Dendritic cell treated with granulocyte-macrophage colony-stimulating factor and Interleukin-4, amounts not matched to agents 40 ng/mL and 50 ng/mL, for 4 days (primary cell): ENCODE measurements at regions not wholly inside any gene's neighbourhood (a gene's known extent, or its start where the extent isn't known, plus 50 kb on each side); places are given as distances from the start of the nearest gene placed in this dataset.

ENCODE experiments used
- H3K27ac Mint-ChIP-seq: one replicate; pipeline ENCODE4 v1.8.0; 2022; ENCODE audit warnings: mild to moderate bottlenecking, mixed read lengths
- H3K27me3 Mint-ChIP-seq: one replicate; pipeline ENCODE4 v1.8.0; 2022; ENCODE audit warnings: mild to moderate bottlenecking, mixed read lengths
- H3K36me3 Mint-ChIP-seq: one replicate; pipeline ENCODE4 v1.8.0; 2022; ENCODE audit warnings: low read depth, mixed read lengths
- H3K4me1 Mint-ChIP-seq: one replicate; pipeline ENCODE4 v1.8.0; 2022; ENCODE audit warnings: low read depth, mixed read lengths
- H3K4me3 Mint-ChIP-seq: one replicate; pipeline ENCODE4 v1.8.0; 2022; ENCODE audit warnings: mild to moderate bottlenecking, moderate library complexity, mixed read lengths
- H3K9me3 Mint-ChIP-seq: one replicate; pipeline ENCODE4 v1.8.0; 2022; ENCODE audit warnings: mixed read lengths
- intact Hi-C: fragments of 100-400 bp; cut with micrococcal nuclease; formaldehyde crosslinking; loops from one replicate; pipeline ENCODE4 v1.15.0; 2022

DNA sequence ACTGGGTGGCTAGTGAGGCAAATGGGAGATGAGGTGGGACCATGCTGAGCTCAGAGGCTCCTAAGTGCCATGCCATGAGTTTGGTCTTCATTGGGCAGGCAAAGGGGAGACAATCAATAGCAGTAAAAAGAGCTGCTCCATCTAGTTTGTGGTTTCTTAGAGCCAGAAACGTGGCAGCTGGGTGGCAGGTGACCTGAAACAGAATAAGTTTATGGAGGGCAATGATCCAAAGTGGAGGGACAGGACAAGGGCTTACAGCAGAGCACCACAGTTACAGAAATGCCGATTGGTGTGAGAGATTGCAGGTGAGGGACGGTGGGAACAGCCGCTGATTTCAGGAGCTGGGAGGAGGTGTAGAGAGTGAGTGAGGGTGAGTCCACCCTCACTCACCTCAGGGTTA, 237.0 kb downstream of the LPIN1 start:
- intact Hi-C loops: no loop called here
- no peak overlapping the region for H3K4me3 Mint-ChIP-seq
- peaks cover 6% of the 10 kb centered on the region for H3K4me1 Mint-ChIP-seq
- no peaks in the 10 kb centered on the region for H3K36me3 Mint-ChIP-seq
- peaks cover 17% of the 10 kb centered on the region for H3K27me3 Mint-ChIP-seq
- no peaks in the 10 kb centered on the region for H3K9me3 Mint-ChIP-seq
- H3K27ac Mint-ChIP-seq: no peak overlapping the region

GRCh38 chr2:11983870-11984269, 237.4 kb downstream of the LPIN1 start:
- no peaks in the 10 kb centered on the region for H3K36me3 Mint-ChIP-seq

DNA sequence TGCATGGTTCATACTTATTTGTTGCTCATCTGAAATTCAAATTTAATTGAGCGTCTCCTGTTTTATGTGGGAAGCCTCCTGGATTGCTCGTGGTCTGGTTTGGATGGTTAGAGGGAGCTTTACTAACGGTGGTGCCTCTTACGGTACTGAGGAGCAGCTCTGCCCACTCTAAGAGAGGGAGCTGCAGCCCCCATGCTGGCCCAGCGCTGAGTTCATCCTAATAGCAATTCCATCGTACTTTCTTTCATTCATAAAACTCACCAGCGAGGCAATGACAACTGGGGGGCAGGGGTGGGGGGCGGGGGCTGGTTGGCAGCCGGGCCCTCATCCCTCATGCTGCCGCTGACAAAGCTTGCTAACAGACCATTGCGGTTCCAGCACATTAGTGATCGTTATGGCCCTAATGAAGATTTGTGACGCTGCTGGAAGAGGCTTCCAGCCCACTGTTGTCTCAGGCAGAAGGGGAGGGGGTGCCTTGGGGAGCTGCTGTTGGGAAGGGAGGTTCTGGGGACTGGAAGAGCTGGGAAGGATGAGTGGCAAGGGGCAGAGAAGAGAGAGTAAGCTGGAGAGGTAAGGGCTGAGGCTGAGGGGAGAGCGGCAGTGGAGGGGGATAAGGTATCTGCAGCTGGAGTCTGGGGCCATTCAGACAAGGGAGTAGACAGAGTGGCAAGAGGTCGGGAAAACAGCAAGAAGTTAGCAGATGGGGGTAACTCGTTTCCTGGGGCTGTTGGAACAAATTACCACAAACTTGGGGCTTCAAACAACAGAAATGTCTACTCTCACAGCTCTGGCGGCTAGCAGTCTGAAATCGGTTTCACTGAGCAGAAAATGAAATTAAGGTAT, 238.1 kb downstream of the LPIN1 start:
- intact Hi-C loops: no loop called here

More at GRCh38 chr2:11983870-11984269, 237.4 kb downstream of the LPIN1 start:
- Mint-ChIP-seq H3K4me1 (peaks cover 6% of the 10 kb centered on the region), H3K4me3 (no peak overlapping the region), H3K27me3 (peaks cover 17% of the 10 kb centered on the region), H3K27ac (no peak overlapping the region), H3K9me3 (no peaks in the 10 kb centered on the region)
- intact Hi-C loops: no loop called here

DNA sequence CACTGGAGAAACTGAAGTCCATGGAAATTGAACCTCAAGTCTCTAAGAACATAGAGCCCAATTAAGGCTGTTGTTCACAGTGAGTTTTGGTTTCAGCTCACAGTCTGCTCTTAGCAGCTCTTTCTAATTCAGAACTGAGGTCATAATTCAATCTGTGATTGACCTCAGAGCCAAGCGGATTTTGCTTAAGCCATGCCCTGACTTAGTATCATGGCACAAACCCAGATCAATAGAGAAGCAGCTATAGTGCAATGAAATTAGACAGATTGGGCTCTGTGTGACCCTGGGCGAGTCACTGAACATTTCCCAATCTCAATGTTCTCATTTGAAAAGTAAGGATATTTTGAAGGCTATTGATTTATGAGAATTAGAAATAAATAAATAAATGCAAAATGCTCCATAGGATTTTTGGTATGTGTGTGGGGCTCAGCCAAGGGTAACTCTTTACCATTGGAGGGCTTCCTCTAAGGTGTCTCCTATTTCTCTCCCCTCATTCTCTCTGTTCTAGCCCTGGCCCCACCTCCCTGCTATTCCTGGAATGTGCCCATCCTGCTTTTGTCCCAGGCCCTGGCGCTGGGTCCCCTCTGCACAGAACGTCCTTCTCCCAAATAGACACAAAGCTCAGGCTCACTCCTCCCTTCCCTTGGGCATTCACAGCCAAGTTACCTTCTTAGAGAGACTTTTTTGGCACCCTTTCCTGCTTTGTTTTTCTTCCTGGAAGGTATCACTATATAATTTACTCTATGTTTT, 239.6 kb downstream of the LPIN1 start:
- H3K9me3 Mint-ChIP-seq: no peaks in the 10 kb centered on the region
- no peak overlapping the region for H3K4me3 Mint-ChIP-seq
- intact Hi-C loops: no loop called here
- H3K36me3 Mint-ChIP-seq: no peaks in the 10 kb centered on the region
- H3K27me3 Mint-ChIP-seq: peaks cover 18% of the 10 kb centered on the region
- H3K4me1 Mint-ChIP-seq: peaks cover 14% of the 10 kb centered on the region
- H3K27ac Mint-ChIP-seq: no peak overlapping the region

More for the DNA sequence above, 238.1 kb downstream of the LPIN1 start:
- no peaks in the 10 kb centered on the region for H3K36me3 Mint-ChIP-seq
- H3K4me1 Mint-ChIP-seq: peaks cover 6% of the 10 kb centered on the region
- H3K27me3 Mint-ChIP-seq: peaks cover 18% of the 10 kb centered on the region
- no peaks in the 10 kb centered on the region for H3K9me3 Mint-ChIP-seq
- H3K27ac Mint-ChIP-seq: peak overlapping the region; percentile 18
- no peak overlapping the region for H3K4me3 Mint-ChIP-seq

DNA sequence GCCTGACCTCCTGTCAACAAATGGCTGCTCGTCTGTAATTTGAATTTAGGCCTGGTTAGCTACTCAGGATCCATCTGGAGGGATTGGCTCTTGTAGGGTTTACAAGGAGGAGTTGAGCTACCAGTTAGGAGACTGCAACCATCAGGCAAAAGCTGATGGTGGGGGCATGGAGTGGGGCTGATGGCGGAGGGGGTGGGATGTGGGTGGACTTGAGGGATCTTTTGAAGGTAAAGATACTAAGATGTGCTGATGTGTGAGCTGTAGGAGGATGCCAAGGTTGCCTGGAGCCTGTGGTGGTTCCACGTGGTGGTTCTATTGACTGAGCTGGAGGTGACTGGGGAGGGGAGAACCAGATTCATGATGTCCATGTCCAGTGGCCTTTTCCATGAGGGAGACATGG, 240.7 kb downstream of the LPIN1 start:
- peaks cover 18% of the 10 kb centered on the region for H3K27me3 Mint-ChIP-seq
- H3K4me1 Mint-ChIP-seq: peaks cover 16% of the 10 kb centered on the region
- H3K4me3 Mint-ChIP-seq: no peak overlapping the region
- no peaks in the 10 kb centered on the region for H3K9me3 Mint-ChIP-seq
- intact Hi-C loops: no loop called here
- H3K36me3 Mint-ChIP-seq: no peaks in the 10 kb centered on the region
- H3K27ac Mint-ChIP-seq: no peak overlapping the region

- peaks cover 24% of the 10 kb centered on the region for H3K4me1 Mint-ChIP-seq
- H3K9me3 Mint-ChIP-seq: no peaks in the 10 kb centered on the region
Measured at GRCh38 chr2:11988691-11989353, 242.4 kb downstream of the LPIN1 start.

GRCh38 chr2:11989354-11989703, 242.9 kb downstream of the LPIN1 start:
- Mint-ChIP-seq H3K4me3 (no peak overlapping the region), H3K9me3 (no peaks in the 10 kb centered on the region), H3K4me1 (peaks cover 26% of the 10 kb centered on the region), H3K36me3 (no peaks in the 10 kb centered on the region), H3K27me3 (peaks cover 10% of the 10 kb centered on the region), H3K27ac (no peak overlapping the region)
- intact Hi-C loops: no loop called here

More at GRCh38 chr2:11988691-11989353, 242.4 kb downstream of the LPIN1 start:
- Mint-ChIP-seq H3K27ac (no peak overlapping the region), H3K4me3 (no peak overlapping the region), H3K27me3 (peaks cover 12% of the 10 kb centered on the region), H3K36me3 (no peaks in the 10 kb centered on the region)
- intact Hi-C loops: no loop called here

DNA sequence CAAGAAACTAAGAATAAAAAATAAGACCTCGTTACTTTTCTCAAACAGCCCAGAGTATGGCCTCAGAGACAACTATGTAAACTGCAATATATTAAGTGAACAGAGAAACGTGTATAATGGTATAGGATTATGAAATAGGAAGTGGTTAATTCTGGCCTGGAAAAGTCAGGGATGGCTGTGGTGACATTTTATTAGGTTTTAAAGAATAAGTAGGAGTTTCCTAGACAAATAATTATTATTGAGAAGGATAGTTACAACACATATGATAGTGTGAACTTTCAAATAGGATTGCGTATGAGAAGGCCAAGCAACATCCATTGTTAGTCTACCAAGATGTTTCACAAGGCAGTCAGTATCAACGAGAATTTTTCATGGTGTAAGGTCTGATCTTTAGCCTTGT, 244.1 kb downstream of the LPIN1 start:
- no peak overlapping the region for H3K27ac Mint-ChIP-seq
- intact Hi-C loops: no loop called here

GRCh38 chr2:11993749-11994148, 247.3 kb downstream of the LPIN1 start:
- Mint-ChIP-seq H3K4me3 (no peak overlapping the region), H3K36me3 (no peaks in the 10 kb centered on the region), H3K27me3 (peaks cover 1% of the 10 kb centered on the region), H3K4me1 (peaks cover 26% of the 10 kb centered on the region), H3K27ac (peak overlapping the region; percentile 16), H3K9me3 (no peaks in the 10 kb centered on the region)
- intact Hi-C loops: no loop called here

More for the DNA sequence above, 244.1 kb downstream of the LPIN1 start:
- no peak overlapping the region for H3K4me3 Mint-ChIP-seq
- H3K36me3 Mint-ChIP-seq: no peaks in the 10 kb centered on the region
- no peaks in the 10 kb centered on the region for H3K9me3 Mint-ChIP-seq
- H3K4me1 Mint-ChIP-seq: peaks cover 26% of the 10 kb centered on the region
- peaks cover 3% of the 10 kb centered on the region for H3K27me3 Mint-ChIP-seq

- H3K27me3 Mint-ChIP-seq: no peaks in the 10 kb centered on the region
- peaks cover 30% of the 10 kb centered on the region for H3K4me1 Mint-ChIP-seq
- intact Hi-C loops: no loop called here
- no peak overlapping the region for H3K4me3 Mint-ChIP-seq
- no peaks in the 10 kb centered on the region for H3K36me3 Mint-ChIP-seq
- H3K27ac Mint-ChIP-seq: no peak overlapping the region
- no peaks in the 10 kb centered on the region for H3K9me3 Mint-ChIP-seq
Measured at GRCh38 chr2:11995456-11995855, 249.0 kb downstream of the LPIN1 start.

GRCh38 chr2:11996618-11997017, 250.2 kb downstream of the LPIN1 start:
- Mint-ChIP-seq H3K27ac (no peak overlapping the region), H3K4me3 (no peak overlapping the region), H3K27me3 (peaks cover 2% of the 10 kb centered on the region), H3K9me3 (peaks cover 2% of the 10 kb centered on the region), H3K36me3 (no peaks in the 10 kb centered on the region), H3K4me1 (peaks cover 20% of the 10 kb centered on the region)
- intact Hi-C loops: no loop called here

DNA sequence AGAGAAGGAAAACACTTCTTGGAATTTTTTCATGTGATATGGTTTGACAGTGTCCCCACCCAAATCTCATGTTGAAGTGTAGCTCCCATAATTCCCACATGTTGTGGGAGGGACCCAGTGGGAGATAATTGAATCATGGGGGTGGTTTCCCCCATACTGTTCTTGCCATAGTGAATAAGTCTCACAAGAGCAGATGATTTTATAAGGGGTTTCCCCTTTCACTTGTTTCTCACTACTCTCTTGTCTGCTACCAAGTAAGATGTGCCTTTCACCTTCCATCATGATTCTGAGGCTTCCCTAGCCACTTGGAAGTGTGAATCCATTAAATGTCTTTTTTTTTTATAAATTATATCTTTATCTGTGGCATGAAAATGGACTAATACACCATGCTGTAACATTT, 250.7 kb downstream of the LPIN1 start:
- H3K4me1 Mint-ChIP-seq: peaks cover 15% of the 10 kb centered on the region
- H3K27me3 Mint-ChIP-seq: peaks cover 2% of the 10 kb centered on the region
- no peak overlapping the region for H3K4me3 Mint-ChIP-seq
- no peaks in the 10 kb centered on the region for H3K36me3 Mint-ChIP-seq
- H3K27ac Mint-ChIP-seq: no peak overlapping the region
- H3K9me3 Mint-ChIP-seq: peaks cover 7% of the 10 kb centered on the region
- intact Hi-C loops: no loop called here

DNA sequence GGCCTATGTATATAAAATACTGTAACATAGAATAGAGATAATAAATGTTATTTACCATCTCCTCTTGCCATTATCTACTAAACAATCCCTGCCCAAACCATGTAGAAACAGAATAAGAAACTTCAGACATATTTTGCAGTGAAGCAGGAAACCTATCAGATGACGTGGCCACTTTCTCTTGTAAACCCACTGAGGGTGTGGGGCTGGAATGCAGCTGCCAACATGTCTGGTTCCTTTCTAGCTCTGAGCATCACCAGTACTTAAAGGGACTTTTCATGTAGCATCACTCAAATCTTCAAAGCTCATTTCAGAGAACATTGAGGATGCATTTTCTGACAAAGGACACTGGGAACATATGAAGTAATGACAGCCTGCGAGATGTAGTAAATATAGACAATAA, 251.8 kb downstream of the LPIN1 start:
- Mint-ChIP-seq H3K9me3 (peaks cover 14% of the 10 kb centered on the region), H3K27ac (no peak overlapping the region), H3K4me1 (peaks cover 13% of the 10 kb centered on the region), H3K4me3 (no peak overlapping the region), H3K27me3 (peaks cover 2% of the 10 kb centered on the region), H3K36me3 (no peaks in the 10 kb centered on the region)
- intact Hi-C loops: no loop called here
